ENCODE measurements at regions not wholly inside any gene's neighbourhood (a gene's known extent, or its start where the extent isn't known, plus 50 kb on each side); places are given as distances from the start of the nearest gene placed in this dataset.
A peak's percentile ranks its signal among the peaks of the same experiment; 100 is the strongest.
"Not testable (repeated sequence)": the region's sequence is repeated elsewhere in the genome, so short reads cannot be mapped to it uniquely, and the experiment has no call there.

DNA sequence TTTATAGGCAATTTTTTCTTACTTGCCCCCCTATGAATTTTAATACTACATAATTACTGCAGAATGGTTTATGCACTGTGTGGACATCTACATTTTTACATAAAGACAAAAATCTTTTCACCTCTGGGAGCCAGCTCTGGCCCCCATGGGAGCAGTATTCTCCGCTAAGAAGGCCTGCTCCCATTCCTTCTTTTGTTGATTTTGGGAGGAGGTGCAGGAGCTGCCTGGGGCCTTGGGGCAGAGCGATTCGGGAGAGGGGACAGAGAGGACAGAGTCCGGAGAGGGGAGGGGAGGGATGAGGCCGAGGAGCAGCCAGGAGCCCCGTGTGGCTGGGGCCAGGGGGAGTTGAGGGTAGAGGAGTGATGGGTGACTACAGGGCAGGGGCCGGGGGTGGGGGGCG lies 452.0 kb downstream of the PREX1 start:
- intact Hi-C loops (cut with micrococcal nuclease) = no loop called here
- Histone ChIP-seq H3K4me3 (no peak overlapping the region), H3K9me3 (replicated peaks) (no peaks in the 10 kb centered on the region), H3K36me3 (no peaks in the 10 kb centered on the region), H3K4me1 (peaks cover 16% of the 10 kb centered on the region), H3K27ac (replicated peaks) (no peak overlapping the region), H3K27me3 (ENCODE audit: low read depth) (peaks cover 25% of the 10 kb centered on the region)
- TF ChIP-seq, protein P1, sequence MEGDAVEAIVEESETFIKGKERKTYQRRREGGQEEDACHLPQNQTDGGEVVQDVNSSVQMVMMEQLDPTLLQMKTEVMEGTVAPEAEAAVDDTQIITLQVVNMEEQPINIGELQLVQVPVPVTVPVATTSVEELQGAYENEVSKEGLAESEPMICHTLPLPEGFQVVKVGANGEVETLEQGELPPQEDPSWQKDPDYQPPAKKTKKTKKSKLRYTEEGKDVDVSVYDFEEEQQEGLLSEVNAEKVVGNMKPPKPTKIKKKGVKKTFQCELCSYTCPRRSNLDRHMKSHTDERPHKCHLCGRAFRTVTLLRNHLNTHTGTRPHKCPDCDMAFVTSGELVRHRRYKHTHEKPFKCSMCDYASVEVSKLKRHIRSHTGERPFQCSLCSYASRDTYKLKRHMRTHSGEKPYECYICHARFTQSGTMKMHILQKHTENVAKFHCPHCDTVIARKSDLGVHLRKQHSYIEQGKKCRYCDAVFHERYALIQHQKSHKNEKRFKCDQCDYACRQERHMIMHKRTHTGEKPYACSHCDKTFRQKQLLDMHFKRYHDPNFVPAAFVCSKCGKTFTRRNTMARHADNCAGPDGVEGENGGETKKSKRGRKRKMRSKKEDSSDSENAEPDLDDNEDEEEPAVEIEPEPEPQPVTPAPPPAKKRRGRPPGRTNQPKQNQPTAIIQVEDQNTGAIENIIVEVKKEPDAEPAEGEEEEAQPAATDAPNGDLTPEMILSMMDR (IDR thresholded peaks at IDR 0.05; ENCODE audit: borderline replicate concordance) = no peak
- no peak for DNase-seq

DNA sequence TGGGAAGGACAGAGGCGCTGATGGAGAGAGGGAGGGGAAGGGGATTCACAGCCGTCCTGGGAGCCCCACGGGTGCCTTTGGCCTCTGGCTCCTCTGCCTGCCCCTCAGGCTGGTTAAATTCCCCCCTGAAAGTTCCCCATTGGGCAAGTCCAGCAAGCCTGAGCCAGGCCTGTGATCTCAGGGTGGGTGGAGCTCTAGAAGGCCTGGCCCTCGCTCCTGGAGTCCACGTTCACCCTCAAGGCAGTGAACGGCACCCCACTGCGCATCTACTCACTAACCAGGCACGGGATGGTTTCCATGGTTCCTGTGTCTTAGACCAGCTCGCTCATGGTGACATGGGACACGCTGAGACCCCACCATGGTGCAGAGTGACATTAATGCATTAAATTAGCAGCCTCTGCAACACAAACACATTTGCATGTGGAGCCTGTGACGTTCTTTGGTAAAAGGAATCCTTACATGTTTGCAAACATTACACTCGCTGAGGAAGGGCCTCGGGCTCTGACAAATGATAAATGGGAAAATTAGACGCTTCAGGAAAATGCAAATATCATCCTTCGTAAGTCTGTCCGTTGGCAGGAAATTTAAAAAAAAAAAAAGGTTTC lies 452.7 kb downstream of the PREX1 start:
- no peak overlapping the region for H3K4me3 ChIP-seq
- TF ChIP-seq, protein P1 (IDR thresholded peaks at IDR 0.05; ENCODE audit: borderline replicate concordance) = no peak
- H3K4me1 ChIP-seq = peaks cover 16% of the 10 kb centered on the region
- H3K27ac ChIP-seq (replicated peaks) = peak overlapping the region; percentile 67
- no peaks in the 10 kb centered on the region for H3K9me3 ChIP-seq (replicated peaks)
- no peak for DNase-seq
- H3K27me3 ChIP-seq (ENCODE audit: low read depth) = peaks cover 25% of the 10 kb centered on the region
- no peaks in the 10 kb centered on the region for H3K36me3 ChIP-seq
- intact Hi-C loops (cut with micrococcal nuclease) = no loop called here

GRCh38 chr20:48374031-48374907 lies 453.5 kb downstream of the PREX1 start:
- H3K9me3 ChIP-seq (replicated peaks); H3K4me3 ChIP-seq; intact Hi-C loops (cut with micrococcal nuclease); H3K36me3 ChIP-seq; DNase-seq: not testable (repeated sequence)
- Histone ChIP-seq H3K4me1 (peaks cover 16% of the 10 kb centered on the region), H3K27ac (replicated peaks) (peak overlapping the region; percentile 71), H3K27me3 (ENCODE audit: low read depth) (peaks cover 25% of the 10 kb centered on the region)

DNA sequence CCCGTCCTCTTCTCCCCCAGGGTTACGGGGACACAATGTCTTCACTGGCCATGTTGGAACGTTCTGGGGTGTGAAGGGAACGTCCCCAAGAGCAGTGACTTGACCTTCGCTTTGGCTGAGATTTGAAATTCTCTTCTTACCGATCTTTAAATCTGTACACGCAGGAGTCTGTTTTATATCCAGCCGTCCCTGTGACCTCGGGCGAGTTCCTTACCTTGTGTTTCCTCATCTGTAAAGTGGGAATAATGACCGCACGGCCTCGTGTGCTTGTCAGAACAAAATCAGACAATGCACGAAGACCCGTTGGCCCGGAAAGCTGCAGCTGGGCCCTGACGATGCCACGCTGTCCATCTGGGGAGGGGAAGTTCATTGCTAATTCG lies 454.3 kb downstream of the PREX1 start:
- TF ChIP-seq, protein P1 (IDR thresholded peaks at IDR 0.05; ENCODE audit: borderline replicate concordance) = no peak
- H3K4me1 ChIP-seq = peaks cover 22% of the 10 kb centered on the region
- no peaks in the 10 kb centered on the region for H3K36me3 ChIP-seq
- H3K27me3 ChIP-seq (ENCODE audit: low read depth) = peaks cover 25% of the 10 kb centered on the region
- no peak overlapping the region for H3K4me3 ChIP-seq
- no peaks in the 10 kb centered on the region for H3K9me3 ChIP-seq (replicated peaks)
- H3K27ac ChIP-seq (replicated peaks) = peak overlapping the region; percentile 71
- intact Hi-C loops (cut with micrococcal nuclease) = no loop called here
- DNase-seq = no peak

- H3K9me3 ChIP-seq (replicated peaks); DNase-seq; intact Hi-C loops (cut with micrococcal nuclease); H3K27ac ChIP-seq (replicated peaks); H3K4me3 ChIP-seq; H3K36me3 ChIP-seq: not testable (repeated sequence)
- H3K4me1 ChIP-seq = peaks cover 24% of the 10 kb centered on the region
- peaks cover 25% of the 10 kb centered on the region for H3K27me3 ChIP-seq (ENCODE audit: low read depth)
Observed at GRCh38 chr20:48372851-48373554, 454.8 kb downstream of the PREX1 start.

- Histone ChIP-seq H3K4me1 (peaks cover 30% of the 10 kb centered on the region), H3K4me3 (no peak overlapping the region), H3K9me3 (replicated peaks) (peaks cover 2% of the 10 kb centered on the region), H3K27me3 (ENCODE audit: low read depth) (peaks cover 18% of the 10 kb centered on the region), H3K36me3 (no peaks in the 10 kb centered on the region), H3K27ac (replicated peaks) (no peak overlapping the region)
- intact Hi-C loops (cut with micrococcal nuclease) = no loop called here
- TF ChIP-seq, protein P1 (IDR thresholded peaks at IDR 0.05; ENCODE audit: borderline replicate concordance) = no peak
- DNase-seq = no peak
Observed at GRCh38 chr20:48371211-48371610, 456.6 kb downstream of the PREX1 start.

GRCh38 chr20:48368580-48369021 lies 459.2 kb downstream of the PREX1 start:
- H3K4me1 ChIP-seq = peaks cover 16% of the 10 kb centered on the region
- H3K9me3 ChIP-seq (replicated peaks); H3K27ac ChIP-seq (replicated peaks); H3K27me3 ChIP-seq (ENCODE audit: low read depth); DNase-seq; intact Hi-C loops (cut with micrococcal nuclease); H3K36me3 ChIP-seq; H3K4me3 ChIP-seq: not testable (repeated sequence)

DNA sequence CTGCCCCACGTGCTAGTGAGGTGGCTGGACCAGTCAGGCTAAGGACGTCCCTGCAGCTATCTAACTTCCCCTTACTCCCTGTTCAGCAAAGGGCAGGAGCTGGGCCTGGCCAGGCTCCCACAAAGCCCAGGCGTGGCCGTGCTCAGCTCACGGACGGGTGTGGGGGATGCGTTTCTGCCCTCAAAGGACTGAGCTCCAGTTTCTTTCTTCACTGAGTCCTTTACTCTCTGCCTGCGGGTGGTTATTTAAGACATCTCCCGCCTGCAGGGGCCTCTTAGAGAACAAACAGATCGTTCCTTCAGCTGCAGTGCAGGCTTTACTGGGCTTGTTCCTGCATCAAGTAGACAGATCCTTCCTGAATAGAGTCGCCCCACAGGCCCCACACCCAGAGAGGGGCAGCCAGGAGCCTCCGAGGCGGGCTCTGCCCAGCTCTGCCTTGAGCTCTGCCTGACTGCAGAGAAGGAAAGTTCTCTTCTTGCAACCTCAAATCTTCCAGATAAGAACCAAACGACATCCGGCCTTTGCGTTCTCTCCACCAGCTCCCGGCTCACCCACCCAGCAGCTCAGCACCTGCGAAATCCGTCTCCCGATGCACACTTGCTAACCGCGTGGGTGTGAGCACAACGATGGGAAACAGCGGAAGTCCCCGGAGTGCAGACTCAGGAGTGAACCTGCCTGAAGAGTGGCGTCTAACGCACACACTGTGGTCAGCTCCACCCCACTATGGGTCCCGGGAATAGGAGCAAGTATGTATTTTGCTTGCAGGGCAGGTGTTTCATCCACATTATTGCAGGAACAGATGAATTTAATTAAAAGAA lies 460.0 kb downstream of the PREX1 start:
- intact Hi-C loops (cut with micrococcal nuclease); H3K27me3 ChIP-seq (ENCODE audit: low read depth); H3K27ac ChIP-seq (replicated peaks); H3K36me3 ChIP-seq; DNase-seq; H3K4me3 ChIP-seq; H3K9me3 ChIP-seq (replicated peaks): not testable (repeated sequence)
- peaks cover 14% of the 10 kb centered on the region for H3K4me1 ChIP-seq
